Astrocyte (in vitro differentiated cells and primary cell): ENCODE measurements at regions not wholly inside any gene's neighbourhood (a gene's known extent, or its start where the extent isn't known, plus 50 kb on each side); places are given as distances from the start of the nearest gene placed in this dataset.

Experiments used
- DNase-seq: peaks from one replicate; pipeline ENCODE4 v3.0.0-alpha.2; 2010; ENCODE audit warnings: low read depth
- FAIRE-seq: peaks from 2 replicates; lab custom pipeline; 2011; peaks lifted over from hg19 to GRCh38; lab: Jason Lieb, UNC
- H2AFZ ChIP-seq: 2 replicates; pipeline ENCODE4 v1.6.0; 2012; ENCODE audit warnings: low read depth, low read length, inconsistent platforms
- H3K27ac ChIP-seq: 2 replicates; pipeline ENCODE4 v1.5.1; 2011; ENCODE audit warnings: low read depth, low read length, inconsistent platforms
- H3K27me3 ChIP-seq: 2 replicates; pipeline ENCODE4 v1.6.0; 2011; ENCODE audit warnings: low read length, inconsistent platforms; ENCODE audit not compliant: insufficient read depth
- H3K36me3 ChIP-seq: 2 replicates; pipeline ENCODE4 v1.5.1; 2011; ENCODE audit warnings: low read length, inconsistent platforms; ENCODE audit not compliant: insufficient read depth
- H3K4me1 ChIP-seq: 2 replicates; pipeline ENCODE4 v1.5.1; 2011; ENCODE audit warnings: low read length, inconsistent platforms; ENCODE audit not compliant: insufficient read depth
- H3K4me2 ChIP-seq: 2 replicates; pipeline ENCODE4 v1.6.0; 2012; ENCODE audit warnings: low read length, inconsistent platforms
- H3K4me3 ChIP-seq: 2 replicates; pipeline ENCODE4 v1.5.1; 2011; ENCODE audit warnings: low read depth, mild to moderate bottlenecking, low read length, inconsistent platforms; ENCODE audit not compliant: insufficient read depth
- H3K79me2 ChIP-seq: 2 replicates; pipeline ENCODE4 v1.6.0; 2012; ENCODE audit warnings: mild to moderate bottlenecking, low read length, inconsistent platforms; ENCODE audit not compliant: insufficient read depth
- H3K9ac ChIP-seq: 2 replicates; pipeline ENCODE4 v1.6.0; 2012; ENCODE audit warnings: mild to moderate bottlenecking, low read length, inconsistent platforms
- H3K9me3 ChIP-seq: 2 replicates; pipeline ENCODE4 v1.5.1; 2012; ENCODE audit warnings: low read depth, mild to moderate bottlenecking, low read length, inconsistent platforms; ENCODE audit not compliant: insufficient read depth
- H4K20me1 ChIP-seq: 2 replicates; pipeline ENCODE4 v1.6.0; 2012; ENCODE audit warnings: low read length, inconsistent platforms; ENCODE audit not compliant: insufficient read depth
- H3K27ac Mint-ChIP-seq: one replicate; pipeline ENCODE4 v1.8.0; 2021; ENCODE audit warnings: mild to moderate bottlenecking, mixed read lengths; ENCODE audit not compliant: unreplicated experiment
- H3K27me3 Mint-ChIP-seq: one replicate; pipeline ENCODE4 v1.8.0; 2021; ENCODE audit warnings: low read depth, mixed read lengths; ENCODE audit not compliant: unreplicated experiment
- H3K36me3 Mint-ChIP-seq: one replicate; pipeline ENCODE4 v1.8.0; 2021; ENCODE audit warnings: low read depth, mixed read lengths; ENCODE audit not compliant: unreplicated experiment
- H3K4me1 Mint-ChIP-seq: one replicate; pipeline ENCODE4 v1.8.0; 2021; ENCODE audit warnings: low read depth, mixed read lengths; ENCODE audit not compliant: unreplicated experiment
- H3K4me3 Mint-ChIP-seq: one replicate; pipeline ENCODE4 v1.8.0; 2021; ENCODE audit warnings: mild to moderate bottlenecking, moderate library complexity, mixed read lengths; ENCODE audit not compliant: unreplicated experiment
- H3K9me3 Mint-ChIP-seq: one replicate; pipeline ENCODE4 v1.8.0; 2021; ENCODE audit warnings: mild to moderate bottlenecking, mixed read lengths; ENCODE audit not compliant: unreplicated experiment
- CTCF ChIP-seq: IDR thresholded peaks from 2 replicates; pipeline ENCODE4 v1.5.1; 2011; ENCODE audit warnings: low read depth, mild to moderate bottlenecking, inconsistent platforms, low read length, moderate library complexity; ENCODE audit not compliant: insufficient read depth
- EZH2 ChIP-seq: IDR thresholded peaks from 2 replicates; pipeline ENCODE4 v1.6.1; 2012; ENCODE audit warnings: mild to moderate bottlenecking, low read length, inconsistent platforms; ENCODE audit not compliant: insufficient read depth

GRCh38 chr12:61107118-61107517, 1153.1 kb upstream of the USP15 start:
- Mint-ChIP-seq H3K27ac (no peak overlapping the region), H3K27me3 (no peaks in the 10 kb centered on the region), H3K4me1 (no peaks in the 10 kb centered on the region), H3K4me3 (no peak overlapping the region), H3K9me3 (peaks cover 6% of the 10 kb centered on the region), H3K36me3 (no peaks in the 10 kb centered on the region)
- no peaks in the 10 kb centered on the region for H3K27me3 ChIP-seq
- no peaks in the 10 kb centered on the region for H3K4me1 ChIP-seq
- FAIRE-seq, result no peak
- no peak overlapping the region for H3K27ac ChIP-seq
- no peak for DNase-seq
- no peak for TF ChIP-seq EZH2
- TF ChIP-seq CTCF, result no peak
- no peaks in the 10 kb centered on the region for H3K79me2 ChIP-seq
- H3K4me3 ChIP-seq, result no peak overlapping the region
- H3K9ac ChIP-seq, result no peak overlapping the region
- H4K20me1 ChIP-seq, result no peaks in the 10 kb centered on the region
- no peak overlapping the region for H2AFZ ChIP-seq
- no peak overlapping the region for H3K4me2 ChIP-seq
- H3K9me3 ChIP-seq, result peaks cover 2% of the 10 kb centered on the region
- H3K36me3 ChIP-seq, result no peaks in the 10 kb centered on the region

DNA sequence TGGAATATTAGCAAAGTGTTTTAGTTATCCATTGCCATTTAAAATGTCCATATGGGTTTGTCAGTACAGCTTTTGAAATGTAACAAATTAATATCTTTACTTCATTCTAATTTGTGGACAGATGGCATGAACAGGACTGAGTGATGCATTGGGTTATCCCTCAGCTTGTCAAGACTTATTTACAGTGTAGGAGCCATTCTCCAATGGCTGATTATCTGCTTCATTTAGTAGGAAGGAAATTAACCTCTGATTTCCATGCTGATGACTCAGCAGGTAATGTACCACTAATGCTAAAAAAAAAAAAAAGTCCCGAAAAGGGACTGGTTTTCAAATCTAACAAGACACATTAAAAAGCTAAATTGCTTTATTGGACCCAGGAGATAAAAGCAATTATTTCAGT, 1149.0 kb upstream of the USP15 start:
- no peaks in the 10 kb centered on the region for H3K4me1 Mint-ChIP-seq
- H3K27ac Mint-ChIP-seq, result no peak overlapping the region
- no peak overlapping the region for H2AFZ ChIP-seq
- no peaks in the 10 kb centered on the region for H3K4me1 ChIP-seq
- H3K27ac ChIP-seq, result no peak overlapping the region
- H4K20me1 ChIP-seq, result no peaks in the 10 kb centered on the region
- no peak overlapping the region for H3K4me3 ChIP-seq
- no peaks in the 10 kb centered on the region for H3K79me2 ChIP-seq
- DNase-seq (no peak), FAIRE-seq (no peak)
- H3K36me3 ChIP-seq, result no peaks in the 10 kb centered on the region
- H3K4me2 ChIP-seq, result no peak overlapping the region
- TF ChIP-seq EZH2, result no peak
- TF ChIP-seq CTCF, result no peak
- no peaks in the 10 kb centered on the region for H3K36me3 Mint-ChIP-seq
- no peaks in the 10 kb centered on the region for H3K27me3 Mint-ChIP-seq
- H3K9me3 Mint-ChIP-seq, result no peaks in the 10 kb centered on the region
- H3K9me3 ChIP-seq, result no peaks in the 10 kb centered on the region
- H3K9ac ChIP-seq, result no peak overlapping the region
- H3K27me3 ChIP-seq, result no peaks in the 10 kb centered on the region
- H3K4me3 Mint-ChIP-seq, result no peak overlapping the region

- H3K27me3 Mint-ChIP-seq, result no peaks in the 10 kb centered on the region
- no peaks in the 10 kb centered on the region for H3K27me3 ChIP-seq
- H3K36me3 ChIP-seq, result no peaks in the 10 kb centered on the region
- H3K4me1 Mint-ChIP-seq, result no peaks in the 10 kb centered on the region
- H3K4me3 ChIP-seq, result no peak overlapping the region
- FAIRE-seq, result no peak
- no peak for TF ChIP-seq CTCF
- no peak for TF ChIP-seq EZH2
- no peaks in the 10 kb centered on the region for H3K9me3 ChIP-seq
- H2AFZ ChIP-seq, result no peak overlapping the region
- no peak overlapping the region for H3K27ac Mint-ChIP-seq
- H3K4me3 Mint-ChIP-seq, result no peak overlapping the region
- no peaks in the 10 kb centered on the region for H3K4me1 ChIP-seq
- no peak for DNase-seq
- H4K20me1 ChIP-seq, result no peaks in the 10 kb centered on the region
- peaks cover 10% of the 10 kb centered on the region for H3K9me3 Mint-ChIP-seq
- no peak overlapping the region for H3K9ac ChIP-seq
- no peaks in the 10 kb centered on the region for H3K79me2 ChIP-seq
- H3K4me2 ChIP-seq, result no peak overlapping the region
- H3K36me3 Mint-ChIP-seq, result no peaks in the 10 kb centered on the region
- no peak overlapping the region for H3K27ac ChIP-seq
These were observed 1122.4 kb upstream of the USP15 start for GRCh38 chr12:61137677-61138414.
